NB4 (cell line): ENCODE measurements at regions not wholly inside any gene's neighbourhood (a gene's known extent, or its start where the extent isn't known, plus 50 kb on each side); places are given as distances from the start of the nearest gene placed in this dataset.

ENCODE experiments used
- DNase-seq: peaks from one replicate; pipeline ENCODE4 v3.0.0; 2010; ENCODE audit warnings: low read depth
- H3K4me3 ChIP-seq: one replicate; pipeline ENCODE4 v1.5.1; 2011; ENCODE audit warnings: mild to moderate bottlenecking, low read depth, low read length, moderate library complexity
- CTCF ChIP-seq: IDR thresholded peaks from one replicate; pipeline ENCODE4 v1.5.1; 2012; ENCODE audit warnings: low read depth, low read length
- MAX ChIP-seq: IDR thresholded peaks from 2 replicates; pipeline ENCODE4 v1.6.1; 2011; ENCODE audit warnings: low read depth, low read length
- MYC ChIP-seq: IDR thresholded peaks from 2 replicates; pipeline ENCODE4 v1.6.1; 2011; ENCODE audit warnings: low read depth, low read length
- POLR2A ChIP-seq: IDR thresholded peaks from 2 replicates; pipeline ENCODE4 v1.6.1; 2011; ENCODE audit warnings: mild to moderate bottlenecking; ENCODE audit not compliant: insufficient read length; ENCODE audit errors: extremely low read depth

GRCh38 chr10:108014145-108014901, 849.8 kb upstream of the SORCS1 start:
- TF ChIP-seq CTCF: no peak
- no peak for TF ChIP-seq MAX
- no peak for TF ChIP-seq MYC
- no peak for TF ChIP-seq POLR2A
- DNase-seq: no peak
- no peak overlapping the region for H3K4me3 ChIP-seq

GRCh38 chr10:108005627-108006026, 841.1 kb upstream of the SORCS1 start:
- TF ChIP-seq POLR2A (no peak), CTCF (no peak), MYC (no peak), MAX (no peak)
- no peak overlapping the region for H3K4me3 ChIP-seq
- DNase-seq: no peak

GRCh38 chr10:108003576-108003975, 839.1 kb upstream of the SORCS1 start:
- TF ChIP-seq CTCF (no peak), MAX (no peak), POLR2A (no peak), MYC (no peak)
- H3K4me3 ChIP-seq: no peak overlapping the region
- DNase-seq: no peak

- no peak for TF ChIP-seq MYC
- TF ChIP-seq POLR2A: no peak
- TF ChIP-seq CTCF: no peak
- no peak for TF ChIP-seq MAX
- H3K4me3 ChIP-seq: no peak overlapping the region
- no peak for DNase-seq
Observed at GRCh38 chr10:108003061-108003460, 838.6 kb upstream of the SORCS1 start.

GRCh38 chr10:108000365-108000764, 835.9 kb upstream of the SORCS1 start:
- H3K4me3 ChIP-seq: no peak overlapping the region
- DNase-seq: no peak
- no peak for TF ChIP-seq MAX
- TF ChIP-seq POLR2A: no peak
- no peak for TF ChIP-seq MYC
- TF ChIP-seq CTCF: no peak
